Activated CD8-positive, alpha-beta T cell treated with anti-CD3 and anti-CD28 coated beads for 36 hours (primary cell): ENCODE measurements at regions not wholly inside any gene's neighbourhood (a gene's known extent, or its start where the extent isn't known, plus 50 kb on each side); places are given as distances from the start of the nearest gene placed in this dataset.

Experiments used
- ATAC-seq: fragments of 200-7000 bp; cut with Tn5 transposase; one replicate; pipeline ENCODE4 v1.10.0; 2021; ENCODE audit warnings: mild to moderate bottlenecking, moderate library complexity
- CTCF ChIA-PET: fragments of 350-600 bp; sonication (Branson Sonifier 250); formaldehyde crosslinking; loops from one replicate; lab custom pipeline; 2021; ENCODE audit warnings: antibody characterized with exemption; lab: Charles Lee
- POLR2A ChIA-PET: fragments of 350-600 bp; sonication (Branson Sonifier 250); formaldehyde crosslinking; loops from one replicate; lab custom pipeline; 2021; ENCODE audit warnings: antibody characterized with exemption; lab: Charles Lee
- DNase-seq: peaks from one replicate; pipeline ENCODE4 v3.0.0-alpha.2; 2020
- H3K27ac Mint-ChIP-seq: one replicate; pipeline ENCODE4 v1.8.0; 2021; ENCODE audit warnings: mild to moderate bottlenecking, mixed read lengths
- H3K27me3 Mint-ChIP-seq: one replicate; pipeline ENCODE4 v1.8.0; 2021; ENCODE audit warnings: mixed read lengths
- H3K36me3 Mint-ChIP-seq: one replicate; pipeline ENCODE4 v1.8.0; 2021; ENCODE audit warnings: low read depth, mixed read lengths
- H3K4me1 Mint-ChIP-seq: one replicate; pipeline ENCODE4 v1.8.0; 2021; ENCODE audit warnings: low read depth, mixed read lengths
- H3K4me3 Mint-ChIP-seq: one replicate; pipeline ENCODE4 v1.8.0; 2021; ENCODE audit warnings: mild to moderate bottlenecking, moderate library complexity, mixed read lengths
- H3K9me3 Mint-ChIP-seq: one replicate; pipeline ENCODE4 v1.8.0; 2021; ENCODE audit warnings: mixed read lengths
- CTCF ChIP-seq: fragments of 200-600 bp; IDR thresholded peaks from one replicate; pipeline ENCODE4 v1.8.0; 2022; ENCODE audit warnings: antibody characterized with exemption, mild to moderate bottlenecking
- intact Hi-C: fragments of 100-400 bp; cut with micrococcal nuclease; formaldehyde crosslinking; loops from one replicate; pipeline ENCODE4 v1.10.0; 2022

GRCh38 chr15:91476861-91477260 is 376.6 kb upstream of the SLCO3A1 start:
- DNase-seq (no peak), ATAC-seq (no peak)
- intact Hi-C loops = no loop called here
- Mint-ChIP-seq H3K4me1 (peaks cover 18% of the 10 kb centered on the region), H3K36me3 (no peaks in the 10 kb centered on the region), H3K27ac (no peak overlapping the region), H3K9me3 (peaks cover 4% of the 10 kb centered on the region), H3K27me3 (peaks cover 7% of the 10 kb centered on the region), H3K4me3 (no peak overlapping the region)
- TF ChIP-seq CTCF = no peak
- POLR2A ChIA-PET = no interaction called here
- CTCF ChIA-PET = no interaction called here

DNA sequence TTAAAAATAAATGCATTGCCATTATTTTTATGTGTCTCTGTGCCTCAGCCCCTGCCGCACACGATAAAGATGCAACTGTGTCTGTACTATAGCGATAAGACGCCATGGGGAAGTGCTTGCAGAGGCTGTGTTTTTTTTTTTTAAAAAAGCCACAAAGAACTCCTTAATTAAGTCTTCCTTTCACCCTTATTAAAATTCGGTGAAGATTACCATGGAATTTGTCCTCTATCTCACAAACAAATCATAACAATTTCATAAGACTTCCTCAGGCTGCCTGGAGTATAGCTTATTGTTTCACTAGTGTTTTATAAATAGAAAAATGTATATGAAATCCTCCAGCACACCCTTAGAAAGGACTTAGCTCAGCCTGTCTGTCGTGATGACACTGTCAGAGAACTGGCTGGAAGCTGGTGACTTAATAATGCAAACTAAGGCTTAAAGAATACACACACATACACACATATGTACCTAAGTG is 374.8 kb upstream of the SLCO3A1 start:
- peaks cover 7% of the 10 kb centered on the region for H3K27me3 Mint-ChIP-seq
- intact Hi-C loops = no loop called here
- ATAC-seq (no peak), DNase-seq (no peak)
- no peaks in the 10 kb centered on the region for H3K9me3 Mint-ChIP-seq
- ChIA-PET CTCF (interaction anchor here (1.2 kb wide), 1 partner anchor 43 kb away, joined by 3 read pairs; no protein-coding TSS in a partner anchor), POLR2A (no interaction called here)
- peaks cover 22% of the 10 kb centered on the region for H3K4me1 Mint-ChIP-seq
- no peaks in the 10 kb centered on the region for H3K36me3 Mint-ChIP-seq
- no peak overlapping the region for H3K4me3 Mint-ChIP-seq
- TF ChIP-seq CTCF = no peak
- no peak overlapping the region for H3K27ac Mint-ChIP-seq

- H3K36me3 Mint-ChIP-seq = no peaks in the 10 kb centered on the region
- no peak for TF ChIP-seq CTCF
- H3K4me1 Mint-ChIP-seq = peaks cover 27% of the 10 kb centered on the region
- no peaks in the 10 kb centered on the region for H3K9me3 Mint-ChIP-seq
- POLR2A ChIA-PET = interaction anchor here (1.2 kb wide), 1 partner anchor 11 kb away, joined by 3 read pairs; no protein-coding TSS in a partner anchor
- no peak for ATAC-seq
- intact Hi-C loops = no loop called here
- no peak overlapping the region for H3K27ac Mint-ChIP-seq
- CTCF ChIA-PET = interaction anchor here (1.2 kb wide), 1 partner anchor 11 kb away, joined by 3 read pairs; no protein-coding TSS in a partner anchor
- no peak for DNase-seq
- no peak overlapping the region for H3K4me3 Mint-ChIP-seq
- H3K27me3 Mint-ChIP-seq = peaks cover 7% of the 10 kb centered on the region
Observed at GRCh38 chr15:91480426-91480825, 373.1 kb upstream of the SLCO3A1 start.

DNA sequence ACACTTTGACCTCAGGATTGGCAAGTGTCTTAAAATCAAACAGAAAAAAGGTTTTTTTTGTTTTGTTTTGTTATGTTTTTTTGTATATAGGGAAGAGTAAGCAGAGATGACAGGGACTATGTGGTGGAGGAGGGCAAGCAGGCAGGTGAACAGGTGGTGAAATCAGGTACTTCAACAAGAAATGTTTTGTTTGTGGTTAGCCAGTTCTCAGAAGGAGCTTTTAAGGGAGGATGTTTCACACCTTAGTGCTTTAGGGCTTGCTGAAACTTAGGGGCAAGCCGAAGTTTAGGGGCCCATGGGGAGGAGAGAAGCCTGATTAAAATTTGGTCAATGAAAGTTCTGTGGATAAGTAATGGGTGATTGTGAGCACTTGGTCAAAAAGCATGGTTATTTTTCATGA is 370.7 kb upstream of the SLCO3A1 start:
- intact Hi-C loops = no loop called here
- peak; percentile 58 for ATAC-seq
- CTCF ChIA-PET = interaction anchor here (0.8 kb wide), 1 partner anchor 9 kb away, joined by 3 read pairs; no protein-coding TSS in a partner anchor
- Mint-ChIP-seq H3K4me3 (no peak overlapping the region), H3K36me3 (no peaks in the 10 kb centered on the region), H3K27me3 (peaks cover 4% of the 10 kb centered on the region), H3K9me3 (no peaks in the 10 kb centered on the region), H3K27ac (peak overlapping the region; percentile 16), H3K4me1 (peaks cover 27% of the 10 kb centered on the region)
- POLR2A ChIA-PET = no interaction called here
- TF ChIP-seq CTCF = no peak
- DNase-seq = peak; percentile 5

DNA sequence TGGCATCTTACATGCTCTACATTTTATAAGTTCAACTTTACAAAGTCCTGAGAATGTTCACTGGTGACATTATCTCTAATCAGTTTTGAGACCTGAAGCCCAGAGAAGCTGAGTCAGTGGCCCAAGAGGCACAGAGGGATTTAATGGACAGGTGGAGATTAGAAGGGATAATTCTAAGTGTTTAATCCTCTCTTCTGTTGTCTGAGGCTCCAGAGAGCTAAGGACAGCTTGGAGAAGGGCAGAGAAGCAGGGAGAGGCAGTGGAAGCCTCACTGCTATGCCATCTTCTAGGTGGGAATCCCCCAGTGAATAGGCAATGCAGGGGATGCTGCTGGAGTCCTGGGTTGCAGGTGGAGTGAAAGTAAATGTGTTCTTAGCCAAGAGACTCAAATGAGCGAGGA is 369.4 kb upstream of the SLCO3A1 start:
- no peak for TF ChIP-seq CTCF
- Mint-ChIP-seq H3K36me3 (no peaks in the 10 kb centered on the region), H3K27me3 (peaks cover 4% of the 10 kb centered on the region), H3K4me1 (peaks cover 25% of the 10 kb centered on the region), H3K4me3 (no peak overlapping the region), H3K9me3 (no peaks in the 10 kb centered on the region), H3K27ac (no peak overlapping the region)
- DNase-seq = no peak
- ChIA-PET CTCF (no interaction called here), POLR2A (no interaction called here)
- ATAC-seq = no peak
- intact Hi-C loops = no loop called here
